Testis (tissue), 2 donors: ENCODE measurements at regions not wholly inside any gene's neighbourhood (a gene's known extent, or its start where the extent isn't known, plus 50 kb on each side); places are given as distances from the start of the nearest gene placed in this dataset.

Experiments
- DNase-seq: peaks from one replicate; pipeline ENCODE4 v3.0.0-alpha.2; 2019
- H3K27ac ChIP-seq, 2 donors: fragments of 200-600 bp; sonication (generic); one replicate each; pipeline ENCODE4 v1.5.1; 2019
- H3K27me3 ChIP-seq: fragments of 200-600 bp; sonication (generic); one replicate; pipeline ENCODE4 v1.5.1; 2019
- H3K36me3 ChIP-seq: fragments of 200-600 bp; sonication (generic); one replicate; pipeline ENCODE4 v1.5.1; 2017; ENCODE audit warnings: low read depth; ENCODE audit errors: missing control alignments
- H3K4me1 ChIP-seq: fragments of 200-600 bp; sonication (generic); one replicate; pipeline ENCODE4 v1.5.1; 2019
- H3K4me3 ChIP-seq, 2 donors: fragments of 200-600 bp; sonication (generic); one replicate each; pipeline ENCODE4 v1.5.1; 2017 to 2019
- H3K9me3 ChIP-seq: fragments of 200-600 bp; sonication (generic); one replicate; pipeline ENCODE4 v1.5.1; 2017
- CTCF ChIP-seq, 3 experiments: fragments of 450-650 bp in 2 of 3; fragments of 200-600 bp in 1 of 3; sonication (generic) in 1 of 3; IDR thresholded peaks; one replicate each; pipeline ENCODE4 v1.5.1; 2016 to 2019; ENCODE audit warnings: antibody characterized with exemption in 3 of 3, mild to moderate bottlenecking in 2 of 3, moderate library complexity in 1 of 3
- POLR2A ChIP-seq: fragments of 450-650 bp; IDR thresholded peaks from one replicate; pipeline ENCODE4 v1.6.1; 2017; ENCODE audit warnings: antibody characterized with exemption, mild to moderate bottlenecking, moderate library complexity
- WGBS, 2 donors: methylation state at CpG; one replicate each; pipeline ENCODE4 v1.1.5; 2018; 5-methylcytosine and 5-hydroxymethylcytosine counted together
- intact Hi-C: fragments of 100-400 bp; cut with DNase I; formaldehyde crosslinking; loops from one replicate; pipeline ENCODE4 v1.15.1; 2023; ENCODE audit warnings: low total_unique reads

GRCh38 chr12:61384511-61384910, 875.7 kb upstream of the USP15 start:
- Histone ChIP-seq H3K4me3 (no peak overlapping the region), H3K9me3 (no peaks in the 10 kb centered on the region), H3K27ac (no peak overlapping the region), H3K36me3 (no peaks in the 10 kb centered on the region), H3K27me3 (no peaks in the 10 kb centered on the region), H3K4me1 (no peaks in the 10 kb centered on the region)
- WGBS, 2 donors: 35 to 74% methylated on average over 1 of the region's 1 CpG
- TF ChIP-seq CTCF (IDR thresholded peaks at IDR 0.05) (no peak), POLR2A (no peak)
- DNase-seq: no peak
- intact Hi-C loops: no loop called here

- no peak for TF ChIP-seq CTCF (IDR thresholded peaks at IDR 0.05)
- no peak for TF ChIP-seq POLR2A
- Histone ChIP-seq H3K27ac (no peak overlapping the region), H3K4me1 (no peaks in the 10 kb centered on the region), H3K4me3 (no peak overlapping the region), H3K27me3 (no peaks in the 10 kb centered on the region), H3K36me3 (no peaks in the 10 kb centered on the region), H3K9me3 (no peaks in the 10 kb centered on the region)
- intact Hi-C loops: no loop called here
- DNase-seq: no peak
Measured at GRCh38 chr12:61385771-61386170, 874.4 kb upstream of the USP15 start.

GRCh38 chr12:61397668-61398067, 862.5 kb upstream of the USP15 start:
- no peak for DNase-seq
- Histone ChIP-seq H3K4me3 (no peak overlapping the region), H3K36me3 (no peaks in the 10 kb centered on the region), H3K27ac (no peak overlapping the region), H3K4me1 (no peaks in the 10 kb centered on the region), H3K27me3 (no peaks in the 10 kb centered on the region), H3K9me3 (no peaks in the 10 kb centered on the region)
- TF ChIP-seq CTCF (IDR thresholded peaks at IDR 0.05) (no peak), POLR2A (no peak)
- intact Hi-C loops: no loop called here

GRCh38 chr12:61412201-61412600, 848.0 kb upstream of the USP15 start:
- intact Hi-C loops: no loop called here
- no peaks in the 10 kb centered on the region for H3K4me1 ChIP-seq
- no peaks in the 10 kb centered on the region for H3K9me3 ChIP-seq
- H3K4me3 ChIP-seq: no peak overlapping the region
- no peaks in the 10 kb centered on the region for H3K36me3 ChIP-seq
- no peaks in the 10 kb centered on the region for H3K27me3 ChIP-seq
- TF ChIP-seq POLR2A: no peak
- TF ChIP-seq CTCF (IDR thresholded peaks at IDR 0.05): no peak
- DNase-seq: no peak
- 68 to 81% methylated on average over 2 of the region's 2 CpGs for WGBS, 2 donors
- no peak overlapping the region for H3K27ac ChIP-seq

- Histone ChIP-seq H3K27ac (no peak overlapping the region), H3K36me3 (no peaks in the 10 kb centered on the region), H3K4me1 (no peaks in the 10 kb centered on the region), H3K9me3 (no peaks in the 10 kb centered on the region), H3K4me3 (no peak overlapping the region), H3K27me3 (no peaks in the 10 kb centered on the region)
- no peak for DNase-seq
- intact Hi-C loops: no loop called here
- TF ChIP-seq POLR2A (no peak), CTCF (IDR thresholded peaks at IDR 0.05) (no peak)
Measured at GRCh38 chr12:61414470-61414869, 845.7 kb upstream of the USP15 start.
